Suprapubic skin (tissue), 4 donors: ENCODE measurements at regions not wholly inside any gene's neighbourhood (a gene's known extent, or its start where the extent isn't known, plus 50 kb on each side); places are given as distances from the start of the nearest gene placed in this dataset.

Source experiments
- CTCF ChIP-seq, 2 donors: fragments of 200-600 bp in 1 of 2; fragments of 450-650 bp in 1 of 2; sonication (generic) in 1 of 2; IDR thresholded peaks; one replicate each; pipeline ENCODE4 v1.5.1; 2016 to 2019; ENCODE audit warnings: antibody characterized with exemption in 2 of 2, mild to moderate bottlenecking in 1 of 2, moderate library complexity in 1 of 2
- EP300 ChIP-seq: sonication (generic); formaldehyde crosslinking; IDR thresholded peaks from one replicate; pipeline ENCODE4 v1.6.1; 2017; ENCODE audit warnings: antibody characterized with exemption
- POLR2A ChIP-seq, 2 donors: fragments of 450-650 bp; IDR thresholded peaks; one replicate each; pipeline ENCODE4 v1.6.1; 2017; ENCODE audit warnings: antibody characterized with exemption in 2 of 2, mild to moderate bottlenecking in 2 of 2, moderate library complexity in 2 of 2
- POLR2AphosphoS5 ChIP-seq, 3 donors: sonication (generic); formaldehyde crosslinking; IDR thresholded peaks; one replicate each; pipeline ENCODE4 v1.6.1; 2017; ENCODE audit warnings: antibody characterized with exemption in 3 of 3

- TF ChIP-seq POLR2A (IDR thresholded peaks at IDR 0.05) (no peak), CTCF (IDR thresholded peaks at IDR 0.05) (no peak), EP300 (no peak), POLR2AphosphoS5 (IDR thresholded peaks at IDR 0.05) (no peak)
Measured at GRCh38 chr2:220202066-220202465, 574.6 kb downstream of the SLC4A3 start.
